Endothelial cell of umbilical vein (primary cell): ENCODE measurements at regions not wholly inside any gene's neighbourhood (a gene's known extent, or its start where the extent isn't known, plus 50 kb on each side); places are given as distances from the start of the nearest gene placed in this dataset.
"Not testable (repeated sequence)": the region's sequence is repeated elsewhere in the genome, so short reads cannot be mapped to it uniquely, and the experiment has no call there.

Experiments used
- BruUV-seq: library from RNA; stranded (reverse); fragments of 400-500 nt; replicated peaks from 2 replicates; lab custom pipeline; 2021; lab: Mats Ljungman, UMichigan
- CTCF ChIA-PET: fragments of 300-600, 350-600 bp; sonication (Branson Sonifier 250); formaldehyde crosslinking; loops from one replicate; lab custom pipeline; 2021; ENCODE audit warnings: antibody characterized with exemption, inconsistent platforms; lab: Charles Lee
- POLR2A ChIA-PET: fragments of 300-600, 350-600 bp; sonication (Branson Sonifier 250); formaldehyde crosslinking; loops from one replicate; lab custom pipeline; 2021; ENCODE audit warnings: antibody characterized with exemption, inconsistent platforms; lab: Charles Lee
- DNase-seq: peaks from one replicate; pipeline ENCODE4 v3.0.0-alpha.2; 2011; ENCODE audit warnings: low read depth, low spot score
- FAIRE-seq: peaks from 2 replicates; lab custom pipeline; 2011; peaks lifted over from hg19 to GRCh38; lab: Jason Lieb, UNC
- H2AFZ ChIP-seq: 2 replicates; pipeline ENCODE4 v1.6.0; 2012; ENCODE audit warnings: low read depth, low read length, control low read depth, inconsistent platforms
- H3K27ac ChIP-seq: 2 replicates; pipeline ENCODE4 v1.5.1; 2011; ENCODE audit warnings: low read depth, mild to moderate bottlenecking, control low read depth, low read length, moderate library complexity; ENCODE audit not compliant: insufficient read depth
- H3K27me3 ChIP-seq, 2 experiments: 2 replicates each; pipeline versions ENCODE4 v1.6.0 to v1.6.1; 2011; ENCODE audit warnings: low read length in 2 of 2, mixed read lengths in 1 of 2; ENCODE audit not compliant: control insufficient read depth in 2 of 2, insufficient read depth in 2 of 2
- H3K36me3 ChIP-seq, 2 experiments: 2 replicates in 1 of 2; 3 replicates in 1 of 2; pipeline ENCODE4 v1.5.1; 2011; ENCODE audit warnings: low read length in 2 of 2, mild to moderate bottlenecking in 1 of 2, moderate library complexity in 1 of 2; ENCODE audit not compliant: control insufficient read depth in 2 of 2, insufficient read depth in 2 of 2; ENCODE audit errors: extremely low read depth in 1 of 2
- H3K4me1 ChIP-seq: 3 replicates; pipeline ENCODE4 v1.5.1; 2011; ENCODE audit warnings: mild to moderate bottlenecking, low read length; ENCODE audit not compliant: control insufficient read depth, insufficient read depth; ENCODE audit errors: extremely low read depth
- H3K4me2 ChIP-seq: 2 replicates; pipeline ENCODE4 v1.6.1; 2011; ENCODE audit warnings: low read length, control low read depth, mixed read lengths; ENCODE audit not compliant: insufficient read depth
- H3K4me3 ChIP-seq, 3 experiments: fragments of 200-600 bp in 1 of 3; sonication (generic), shearing (Covaris generic) in 1 of 3; replicated peaks in 1 of 3; 2 replicates each; pipeline ENCODE4 v1.5.1; 2011 to 2016; ENCODE audit warnings: control low read depth in 3 of 3, low read length in 3 of 3, mild to moderate bottlenecking in 2 of 3, inconsistent platforms in 1 of 3, low read depth in 1 of 3, moderate library complexity in 1 of 3; ENCODE audit not compliant: insufficient read depth in 1 of 3
- H3K79me2 ChIP-seq: 2 replicates; pipeline ENCODE4 v1.6.0; 2012; ENCODE audit warnings: low read length, inconsistent platforms; ENCODE audit not compliant: control insufficient read depth, insufficient read depth
- H3K9ac ChIP-seq: replicated peaks from 2 replicates; pipeline ENCODE3; 2011; ENCODE audit warnings: low read length, control low read depth; ENCODE audit not compliant: insufficient read depth; ENCODE audit errors: extremely low read depth
- H3K9me1 ChIP-seq: replicated peaks from 3 replicates; pipeline ENCODE4 v1.6.0; 2011; ENCODE audit warnings: mild to moderate bottlenecking, low read length; ENCODE audit not compliant: control insufficient read depth, insufficient read depth; ENCODE audit errors: extremely low read depth
- H3K9me3 ChIP-seq: replicated peaks from 2 replicates; pipeline ENCODE4 v1.5.1; 2012; ENCODE audit warnings: low read length, inconsistent platforms; ENCODE audit not compliant: control insufficient read depth, insufficient read depth
- H4K20me1 ChIP-seq: replicated peaks from 2 replicates; pipeline ENCODE3; 2011; ENCODE audit warnings: mild to moderate bottlenecking, low read length; ENCODE audit not compliant: control insufficient read depth, insufficient read depth; ENCODE audit errors: extremely low read depth
- FOS ChIP-seq: IDR thresholded peaks from 2 replicates; pipeline ENCODE4 v1.6.1; 2011; ENCODE audit warnings: mild to moderate bottlenecking, low read length, moderate library complexity, borderline replicate concordance; ENCODE audit not compliant: insufficient read depth
- JUN ChIP-seq: IDR thresholded peaks from 2 replicates; pipeline ENCODE4 v1.6.1; 2011; ENCODE audit warnings: borderline replicate concordance, low read depth; ENCODE audit not compliant: insufficient read length, insufficient read depth
- POLR2A ChIP-seq: IDR thresholded peaks from 2 replicates; pipeline ENCODE4 v1.6.1; 2012; ENCODE audit warnings: low read depth, mild to moderate bottlenecking, control low read depth, low read length
- POLR2AphosphoS5 ChIP-seq: IDR thresholded peaks from 2 replicates; pipeline ENCODE4 v1.6.1; 2012; ENCODE audit warnings: low read depth, mild to moderate bottlenecking, control low read depth, low read length, moderate library complexity; ENCODE audit not compliant: insufficient read depth
- dilution Hi-C: fragments of 300-500 bp; cut with MboI; formaldehyde crosslinking; loops from one replicate; pipeline ENCODE4 v1.15.0; 2019; ENCODE audit warnings: low sequenced_read_pairs; ENCODE audit not compliant: extremely low pct_ligation_motif_present
- intact Hi-C: fragments of 100-400 bp; cut with micrococcal nuclease; formaldehyde crosslinking; loops from one replicate; pipeline ENCODE4 v1.10.0; 2022

DNA sequence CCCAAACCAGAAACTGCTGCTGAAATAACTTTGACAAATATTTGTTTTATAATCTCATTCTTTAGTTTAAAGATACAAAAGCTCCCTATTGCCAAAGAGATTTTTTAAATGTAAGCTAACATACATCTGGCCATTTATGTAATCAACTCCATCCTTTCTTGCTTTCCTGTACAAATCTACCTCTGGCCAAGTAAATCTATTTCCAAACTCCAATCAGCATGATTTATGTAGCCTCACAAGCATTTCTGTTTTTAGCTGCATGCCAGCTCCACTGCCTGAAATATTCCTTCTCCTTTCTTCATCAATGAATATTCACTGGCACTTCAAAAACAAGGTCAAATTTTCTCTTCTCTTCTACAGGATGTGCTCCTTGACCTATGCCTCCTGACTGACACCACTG is 80.0 kb downstream of the SHOX2 start:
- Histone ChIP-seq H3K4me2 (no peak overlapping the region), H3K9me1 (no peaks in the 10 kb centered on the region), H4K20me1 (no peaks in the 10 kb centered on the region), H3K9me3 (no peaks in the 10 kb centered on the region), H3K9ac (no peak overlapping the region), H3K27me3 (no peaks in the 10 kb centered on the region), H3K79me2 (no peaks in the 10 kb centered on the region), H3K4me1 (no peaks in the 10 kb centered on the region), H3K36me3 (no peaks in the 10 kb centered on the region), H3K27ac (no peak overlapping the region), H3K4me3 (no peak overlapping the region), H2AFZ (no peak overlapping the region)
- FAIRE-seq (no peak), DNase-seq (no peak)
- no TSS peak for BruUV-seq
- POLR2A ChIA-PET: no interaction called here
- CTCF ChIA-PET: no interaction called here
- dilution Hi-C loops: no loop called here
- intact Hi-C loops: no loop called here
- no peak for TF ChIP-seq JUN
- no peak for TF ChIP-seq POLR2AphosphoS5
- no peak for TF ChIP-seq FOS
- TF ChIP-seq POLR2A: no peak

DNA sequence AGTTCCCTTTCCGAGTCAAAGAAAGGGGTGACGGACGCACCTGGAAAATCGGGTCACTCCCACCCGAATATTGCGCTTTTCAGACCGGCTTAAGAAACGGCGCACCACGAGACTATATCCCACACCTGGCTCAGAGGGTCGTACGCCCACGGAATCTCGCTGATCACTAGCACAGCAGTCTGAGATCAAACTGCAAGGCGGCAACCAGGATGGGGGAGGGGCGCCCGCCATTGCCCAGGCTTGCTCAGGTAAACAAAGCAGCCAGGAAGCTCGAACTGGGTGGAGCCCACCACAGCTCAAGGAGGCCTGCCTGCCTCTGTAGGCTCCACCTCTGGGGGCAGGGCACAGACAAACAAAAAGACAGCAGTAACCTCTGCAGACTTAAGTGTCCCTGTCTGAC is 86.3 kb downstream of the SHOX2 start:
- H3K36me3 ChIP-seq, CTCF ChIA-PET, H4K20me1 ChIP-seq, H2AFZ ChIP-seq, H3K4me3 ChIP-seq, POLR2A ChIA-PET, H3K9me3 ChIP-seq, H3K9ac ChIP-seq, H3K4me2 ChIP-seq, H3K27me3 ChIP-seq, H3K27ac ChIP-seq, FAIRE-seq, H3K79me2 ChIP-seq, H3K9me1 ChIP-seq, BruUV-seq, intact Hi-C loops, DNase-seq, H3K4me1 ChIP-seq, dilution Hi-C loops: not testable (repeated sequence)
